Neural cell (in vitro differentiated cells): ENCODE measurements at regions not wholly inside any gene's neighbourhood (a gene's known extent, or its start where the extent isn't known, plus 50 kb on each side); places are given as distances from the start of the nearest gene placed in this dataset.

Experiments
- H2AFZ ChIP-seq: fragments of 200-600, 300-800 bp; sonication (generic), shearing (Covaris generic); 2 replicates; pipeline ENCODE4 v1.6.0; 2014; ENCODE audit warnings: low read depth, mild to moderate bottlenecking, antibody characterized with exemption, low read length, moderate library complexity
- H3F3A ChIP-seq: fragments of 200-600 bp; shearing (Covaris generic); 2 replicates; pipeline ENCODE4 v1.6.1; 2016; ENCODE audit warnings: mild to moderate bottlenecking, moderate library complexity, mixed read lengths, antibody characterized with exemption, low read length; ENCODE audit not compliant: insufficient read depth, poor library complexity, severe bottlenecking
- H3K27ac ChIP-seq: fragments of 200-600, 300-800 bp; sonication (generic), shearing (Covaris generic); 2 replicates; pipeline ENCODE4 v1.5.1; 2014; ENCODE audit warnings: mild to moderate bottlenecking, low read length, moderate library complexity
- H3K27me3 ChIP-seq: fragments of 300-800, 200-600 bp; sonication (generic), shearing (Covaris generic); 2 replicates; pipeline ENCODE4 v1.6.0; 2014; ENCODE audit warnings: mild to moderate bottlenecking, low read depth, low read length, moderate library complexity; ENCODE audit not compliant: insufficient read depth
- H3K36me3 ChIP-seq: fragments of 300-800, 200-600 bp; sonication (generic), shearing (Covaris generic); 2 replicates; pipeline ENCODE4 v1.5.1; 2014; ENCODE audit warnings: mild to moderate bottlenecking, antibody characterized with exemption, low read length, moderate library complexity; ENCODE audit not compliant: insufficient read depth
- H3K4me2 ChIP-seq: fragments of 300-800, 200-600 bp; sonication (generic), shearing (Covaris generic); 2 replicates; pipeline ENCODE4 v1.6.0; 2014; ENCODE audit warnings: mild to moderate bottlenecking, low read length
- H3K4me3 ChIP-seq: fragments of 300-800, 200-600 bp; sonication (generic), shearing (Covaris generic); 2 replicates; pipeline ENCODE4 v1.5.1; 2014; ENCODE audit warnings: mild to moderate bottlenecking, low read length, moderate library complexity
- H3K79me2 ChIP-seq: fragments of 200-600 bp; shearing (Covaris generic); replicated peaks from 2 replicates; pipeline ENCODE4 v1.6.0; 2014; ENCODE audit warnings: mild to moderate bottlenecking, low read length, moderate library complexity; ENCODE audit not compliant: insufficient read depth
- H3K9ac ChIP-seq: fragments of 300-800, 200-600 bp; sonication (generic), shearing (Covaris generic); 2 replicates; pipeline ENCODE4 v1.6.1; 2016; ENCODE audit warnings: mild to moderate bottlenecking, low read length, mixed read lengths
- H3K9me2 ChIP-seq: fragments of 200-600 bp; shearing (Covaris generic); 2 replicates; pipeline ENCODE4 v1.6.1; 2016; ENCODE audit warnings: mild to moderate bottlenecking, low read length, mixed read lengths; ENCODE audit not compliant: insufficient read depth
- H3K9me3 ChIP-seq: fragments of 200-600, 300-800 bp; sonication (generic), shearing (Covaris generic); 2 replicates; pipeline ENCODE4 v1.6.1; 2016; ENCODE audit warnings: mild to moderate bottlenecking, mixed run types, low read length, moderate library complexity, mixed read lengths
- H4K20me1 ChIP-seq: fragments of 200-600 bp; shearing (Covaris generic); 2 replicates; pipeline ENCODE4 v1.6.1; 2016; ENCODE audit warnings: mild to moderate bottlenecking, mixed run types; ENCODE audit not compliant: insufficient read depth
- EP300 ChIP-seq: fragments of 450-650 bp; conservative IDR thresholded peaks from 2 replicates; pipeline ENCODE4 v1.6.1; 2014; ENCODE audit warnings: antibody characterized with exemption, mild to moderate bottlenecking, moderate library complexity; ENCODE audit not compliant: poor library complexity, severe bottlenecking
- EZH2 ChIP-seq: fragments of 200-600, 300-800 bp; shearing (Covaris generic), sonication (generic); IDR thresholded peaks from 2 replicates; pipeline ENCODE4 v1.6.1; 2014; ENCODE audit warnings: antibody characterized with exemption, low read length, borderline replicate concordance, mild to moderate bottlenecking; ENCODE audit not compliant: insufficient read depth, poor library complexity, severe bottlenecking
- MXI1 ChIP-seq: fragments of 450-650 bp; conservative IDR thresholded peaks from 2 replicates; pipeline ENCODE4 v1.6.1; 2014; ENCODE audit warnings: antibody characterized with exemption, mild to moderate bottlenecking; ENCODE audit not compliant: poor library complexity, severe bottlenecking
- POLR2AphosphoS5 ChIP-seq: IDR thresholded peaks from 2 replicates; pipeline ENCODE4 v1.6.1; 2012
- RAD21 ChIP-seq: fragments of 450-650 bp; conservative IDR thresholded peaks from 2 replicates; pipeline ENCODE4 v1.6.1; 2014; ENCODE audit warnings: antibody characterized with exemption, mild to moderate bottlenecking, moderate library complexity
- SMC3 ChIP-seq: fragments of 450-650 bp; conservative IDR thresholded peaks from 2 replicates; pipeline ENCODE4 v1.6.1; 2014; ENCODE audit warnings: antibody characterized with exemption, mild to moderate bottlenecking, moderate library complexity; ENCODE audit not compliant: poor library complexity
- TAF1 ChIP-seq: IDR thresholded peaks from 2 replicates; pipeline ENCODE4 v1.6.1; 2012; ENCODE audit warnings: low read depth
- TF ChIP-seq, protein P1 (sequence below): IDR thresholded peaks from 2 replicates; pipeline ENCODE4 v1.6.1; 2012; ENCODE audit warnings: borderline replicate concordance
- TF ChIP-seq, protein P2 (sequence below): fragments of 450-650 bp; IDR thresholded peaks from 2 replicates; pipeline ENCODE4 v1.5.1; 2014; ENCODE audit warnings: antibody characterized with exemption, mild to moderate bottlenecking, moderate library complexity; ENCODE audit not compliant: poor library complexity, severe bottlenecking

DNA sequence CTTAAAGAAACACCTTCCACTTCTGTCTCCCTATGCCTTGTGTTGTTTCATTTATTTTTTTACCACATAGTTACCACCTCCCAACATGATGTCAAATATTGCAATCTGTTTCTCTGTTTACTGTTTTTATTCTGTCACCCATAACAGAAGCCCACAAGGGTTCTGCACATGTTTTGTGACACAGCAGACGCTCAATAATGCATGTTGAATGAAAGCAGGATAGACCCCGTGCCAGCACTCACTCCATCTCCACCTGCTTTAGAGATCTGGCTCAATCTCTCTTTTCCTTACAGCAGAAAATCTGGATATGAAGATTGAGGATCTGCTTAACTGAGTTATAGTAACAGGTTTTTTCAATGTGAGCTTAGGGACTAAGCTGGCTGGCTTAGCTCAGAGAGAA lies 116.8 kb upstream of the NUDT10 start:
- TF ChIP-seq, protein P1, sequence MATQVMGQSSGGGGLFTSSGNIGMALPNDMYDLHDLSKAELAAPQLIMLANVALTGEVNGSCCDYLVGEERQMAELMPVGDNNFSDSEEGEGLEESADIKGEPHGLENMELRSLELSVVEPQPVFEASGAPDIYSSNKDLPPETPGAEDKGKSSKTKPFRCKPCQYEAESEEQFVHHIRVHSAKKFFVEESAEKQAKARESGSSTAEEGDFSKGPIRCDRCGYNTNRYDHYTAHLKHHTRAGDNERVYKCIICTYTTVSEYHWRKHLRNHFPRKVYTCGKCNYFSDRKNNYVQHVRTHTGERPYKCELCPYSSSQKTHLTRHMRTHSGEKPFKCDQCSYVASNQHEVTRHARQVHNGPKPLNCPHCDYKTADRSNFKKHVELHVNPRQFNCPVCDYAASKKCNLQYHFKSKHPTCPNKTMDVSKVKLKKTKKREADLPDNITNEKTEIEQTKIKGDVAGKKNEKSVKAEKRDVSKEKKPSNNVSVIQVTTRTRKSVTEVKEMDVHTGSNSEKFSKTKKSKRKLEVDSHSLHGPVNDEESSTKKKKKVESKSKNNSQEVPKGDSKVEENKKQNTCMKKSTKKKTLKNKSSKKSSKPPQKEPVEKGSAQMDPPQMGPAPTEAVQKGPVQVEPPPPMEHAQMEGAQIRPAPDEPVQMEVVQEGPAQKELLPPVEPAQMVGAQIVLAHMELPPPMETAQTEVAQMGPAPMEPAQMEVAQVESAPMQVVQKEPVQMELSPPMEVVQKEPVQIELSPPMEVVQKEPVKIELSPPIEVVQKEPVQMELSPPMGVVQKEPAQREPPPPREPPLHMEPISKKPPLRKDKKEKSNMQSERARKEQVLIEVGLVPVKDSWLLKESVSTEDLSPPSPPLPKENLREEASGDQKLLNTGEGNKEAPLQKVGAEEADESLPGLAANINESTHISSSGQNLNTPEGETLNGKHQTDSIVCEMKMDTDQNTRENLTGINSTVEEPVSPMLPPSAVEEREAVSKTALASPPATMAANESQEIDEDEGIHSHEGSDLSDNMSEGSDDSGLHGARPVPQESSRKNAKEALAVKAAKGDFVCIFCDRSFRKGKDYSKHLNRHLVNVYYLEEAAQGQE: no peak
- TF ChIP-seq, protein P2, sequence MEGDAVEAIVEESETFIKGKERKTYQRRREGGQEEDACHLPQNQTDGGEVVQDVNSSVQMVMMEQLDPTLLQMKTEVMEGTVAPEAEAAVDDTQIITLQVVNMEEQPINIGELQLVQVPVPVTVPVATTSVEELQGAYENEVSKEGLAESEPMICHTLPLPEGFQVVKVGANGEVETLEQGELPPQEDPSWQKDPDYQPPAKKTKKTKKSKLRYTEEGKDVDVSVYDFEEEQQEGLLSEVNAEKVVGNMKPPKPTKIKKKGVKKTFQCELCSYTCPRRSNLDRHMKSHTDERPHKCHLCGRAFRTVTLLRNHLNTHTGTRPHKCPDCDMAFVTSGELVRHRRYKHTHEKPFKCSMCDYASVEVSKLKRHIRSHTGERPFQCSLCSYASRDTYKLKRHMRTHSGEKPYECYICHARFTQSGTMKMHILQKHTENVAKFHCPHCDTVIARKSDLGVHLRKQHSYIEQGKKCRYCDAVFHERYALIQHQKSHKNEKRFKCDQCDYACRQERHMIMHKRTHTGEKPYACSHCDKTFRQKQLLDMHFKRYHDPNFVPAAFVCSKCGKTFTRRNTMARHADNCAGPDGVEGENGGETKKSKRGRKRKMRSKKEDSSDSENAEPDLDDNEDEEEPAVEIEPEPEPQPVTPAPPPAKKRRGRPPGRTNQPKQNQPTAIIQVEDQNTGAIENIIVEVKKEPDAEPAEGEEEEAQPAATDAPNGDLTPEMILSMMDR: no peak
- TF ChIP-seq RAD21: no peak
- no peak for TF ChIP-seq TAF1
- TF ChIP-seq MXI1: no peak
- no peak for TF ChIP-seq SMC3
- no peak for TF ChIP-seq POLR2AphosphoS5
- no peak for TF ChIP-seq EZH2
- no peak for TF ChIP-seq EP300
- no peaks in the 10 kb centered on the region for H3K9me2 ChIP-seq
- H2AFZ ChIP-seq: no peak overlapping the region
- no peaks in the 10 kb centered on the region for H3K79me2 ChIP-seq
- H4K20me1 ChIP-seq: no peaks in the 10 kb centered on the region
- no peak overlapping the region for H3K27ac ChIP-seq
- no peak overlapping the region for H3K4me2 ChIP-seq
- no peak overlapping the region for H3K9ac ChIP-seq
- no peaks in the 10 kb centered on the region for H3F3A ChIP-seq
- no peaks in the 10 kb centered on the region for H3K36me3 ChIP-seq
- H3K4me3 ChIP-seq: no peak overlapping the region
- H3K9me3 ChIP-seq: no peaks in the 10 kb centered on the region
- no peaks in the 10 kb centered on the region for H3K27me3 ChIP-seq

DNA sequence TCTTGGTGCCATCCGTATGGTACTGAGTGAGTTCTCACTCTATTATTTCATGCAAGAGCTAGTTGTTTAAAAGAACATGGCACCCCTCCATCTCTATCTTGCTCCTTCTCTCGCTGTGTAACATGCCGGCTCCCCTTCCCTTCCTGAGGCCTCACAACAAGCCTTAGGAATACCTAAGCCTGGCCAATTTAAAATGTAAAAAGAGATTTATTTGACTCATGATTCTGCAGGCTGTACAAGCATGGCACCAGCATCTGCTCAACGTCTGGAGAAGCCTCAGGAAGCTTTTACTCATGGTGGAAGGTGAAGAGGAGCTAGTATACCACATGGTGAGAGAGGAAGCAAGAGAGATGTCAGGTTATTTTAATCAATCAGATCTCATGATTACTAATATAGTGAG lies 90.4 kb upstream of the NUDT10 start:
- H3F3A ChIP-seq: no peaks in the 10 kb centered on the region
- H3K79me2 ChIP-seq: no peaks in the 10 kb centered on the region
- H3K9me2 ChIP-seq: no peaks in the 10 kb centered on the region
- H3K9ac ChIP-seq: no peak overlapping the region
- TF ChIP-seq, protein P1: no peak
- no peak for TF ChIP-seq TAF1
- no peak for TF ChIP-seq RAD21
- TF ChIP-seq POLR2AphosphoS5: no peak
- TF ChIP-seq, protein P2: no peak
- TF ChIP-seq EZH2: no peak
- TF ChIP-seq MXI1: no peak
- no peak for TF ChIP-seq SMC3
- TF ChIP-seq EP300: no peak
- no peak overlapping the region for H3K4me2 ChIP-seq
- no peaks in the 10 kb centered on the region for H4K20me1 ChIP-seq
- H3K36me3 ChIP-seq: no peaks in the 10 kb centered on the region
- H3K27me3 ChIP-seq: no peaks in the 10 kb centered on the region
- no peak overlapping the region for H3K4me3 ChIP-seq
- H3K9me3 ChIP-seq: no peaks in the 10 kb centered on the region
- H2AFZ ChIP-seq: no peak overlapping the region
- no peak overlapping the region for H3K27ac ChIP-seq
